HepG2 (cell line): ENCODE measurements at regions not wholly inside any gene's neighbourhood (a gene's known extent, or its start where the extent isn't known, plus 50 kb on each side); places are given as distances from the start of the nearest gene placed in this dataset.

Source experiments
- ATAC-seq: fragments of 200-7000 bp; cut with Tn5 transposase; 3 replicates; pipeline ENCODE4 v1.9.1; 2020; ENCODE audit warnings: mild to moderate bottlenecking, moderate library complexity
- BruUV-seq: library from RNA; stranded (reverse); fragments of 400-500 nt; replicated peaks from 2 replicates; lab custom pipeline; 2021; lab: Mats Ljungman, UMichigan
- CTCF ChIA-PET: fragments of 300-600 bp; formaldehyde crosslinking; extraction: SDS; loops from one replicate; lab custom pipeline; 2021; ENCODE audit warnings: low total read pairs, inconsistent platforms, low intra/inter-chr PET ratio; lab: Yijun Ruan, JAX
- POLR2A ChIA-PET: fragments of 350-600 bp; sonication (Branson Sonifier 250); formaldehyde crosslinking; loops from one replicate; lab custom pipeline; 2020; ENCODE audit warnings: antibody characterized with exemption, inconsistent platforms; lab: Yijun Ruan, JAX
- DNase-seq: peaks from one replicate; pipeline ENCODE4 v3.0.0-alpha.2; 2015; ENCODE audit warnings: low spot score
- FAIRE-seq: peaks from 3 replicates; lab custom pipeline; 2011; peaks lifted over from hg19 to GRCh38; lab: Jason Lieb, UNC
- H2AFZ ChIP-seq: one replicate; pipeline ENCODE4 v1.6.1; 2011; ENCODE audit warnings: low read length, inconsistent platforms
- H3K27ac ChIP-seq: fragments of 300-600 bp; 3 replicates; pipeline ENCODE4 v1.8.0; 2011; ENCODE audit warnings: mixed run types, mild to moderate bottlenecking, mixed read lengths, low read length, inconsistent platforms; ENCODE audit not compliant: insufficient read depth; ENCODE audit errors: extremely low read length
- H3K27me3 ChIP-seq, 2 experiments: fragments of 200-600 bp in 1 of 2; 2 replicates in 1 of 2; 3 replicates in 1 of 2; pipeline versions ENCODE4 v1.6.0 to v1.8.0; 2011; ENCODE audit warnings: low read length in 2 of 2, mild to moderate bottlenecking in 2 of 2, moderate library complexity in 2 of 2, inconsistent platforms in 1 of 2; ENCODE audit not compliant: insufficient read depth in 2 of 2, control insufficient read depth in 1 of 2
- H3K36me3 ChIP-seq, 2 experiments: fragments of 200-600 bp in 1 of 2; replicated peaks in 1 of 2; 2 replicates in 1 of 2; 3 replicates in 1 of 2; pipeline versions ENCODE4 v1.5.1 to v1.8.0; 2011; ENCODE audit warnings: low read length in 2 of 2, inconsistent platforms in 1 of 2; ENCODE audit not compliant: insufficient read depth in 2 of 2, control insufficient read depth in 1 of 2
- H3K4me1 ChIP-seq: 2 replicates; pipeline ENCODE4 v1.5.1; 2012; ENCODE audit warnings: low read length, inconsistent platforms; ENCODE audit not compliant: insufficient read depth
- H3K4me2 ChIP-seq: 2 replicates; pipeline ENCODE4 v1.6.0; 2011; ENCODE audit warnings: low read depth, low read length, inconsistent platforms
- H3K4me3 ChIP-seq, 3 experiments: fragments of 200-600 bp in 1 of 3; sonication (generic), shearing (Covaris generic) in 1 of 3; replicated peaks in 1 of 3; 2 replicates each; pipeline ENCODE4 v1.5.1; 2011 to 2016; ENCODE audit warnings: low read length in 3 of 3, inconsistent platforms in 2 of 3, low read depth in 2 of 3, mild to moderate bottlenecking in 2 of 3, control low read depth in 1 of 3, mixed read lengths in 1 of 3; ENCODE audit not compliant: insufficient read depth in 1 of 3
- H3K79me2 ChIP-seq: one replicate; pipeline ENCODE4 v1.6.1; 2011; ENCODE audit warnings: low read length, inconsistent platforms; ENCODE audit not compliant: insufficient read depth
- H3K9ac ChIP-seq: 2 replicates; pipeline ENCODE4 v1.6.0; 2011; ENCODE audit warnings: mild to moderate bottlenecking, low read depth, low read length, inconsistent platforms; ENCODE audit not compliant: insufficient read depth
- H3K9me3 ChIP-seq: 2 replicates; pipeline ENCODE4 v1.5.1; 2012; ENCODE audit warnings: mild to moderate bottlenecking, low read length
- H4K20me1 ChIP-seq: 2 replicates; pipeline ENCODE4 v1.6.0; 2011; ENCODE audit warnings: inconsistent platforms, mild to moderate bottlenecking, low read length, moderate library complexity; ENCODE audit not compliant: insufficient read depth
- AGO1 ChIP-seq: fragments of 200-400 bp; formaldehyde crosslinking; IDR thresholded peaks from 2 replicates; pipeline ENCODE4 v1.6.1; 2017; ENCODE audit warnings: mild to moderate bottlenecking, low read depth, low read length, moderate library complexity; ENCODE audit not compliant: poor library complexity, severe bottlenecking
- ATF7 ChIP-seq, 2 experiments: fragments of 450-650 bp in 1 of 2; sonication (generic) in 1 of 2; formaldehyde crosslinking in 1 of 2; IDR thresholded peaks; 2 replicates each; pipeline versions ENCODE4 v1.4.0 to v1.6.1; 2016 to 2020; ENCODE audit warnings: antibody characterized with exemption in 1 of 2, mild to moderate bottlenecking in 1 of 2, missing genetic modification reagents in 1 of 2
- CAMTA2 ChIP-seq: sonication (generic); formaldehyde crosslinking; IDR thresholded peaks from 2 replicates; pipeline ENCODE4 v1.4.0; 2020; ENCODE audit warnings: mild to moderate bottlenecking, missing genetic modification reagents, borderline replicate concordance
- ETV5 ChIP-seq: IDR thresholded peaks from 2 replicates; pipeline ENCODE4 v1.6.1; 2018; ENCODE audit warnings: missing biosample characterization, missing genetic modification reagents, inconsistent platforms, borderline replicate concordance
- KMT2B ChIP-seq: IDR thresholded peaks from 2 replicates; pipeline ENCODE4 v1.6.1; 2016; ENCODE audit warnings: missing genetic modification reagents, missing compliant biosample characterization
- MNT ChIP-seq: fragments of 450-650 bp; IDR thresholded peaks from 2 replicates; pipeline ENCODE4 v1.6.1; 2016
- MXD3 ChIP-seq: IDR thresholded peaks from 2 replicates; pipeline ENCODE4 v1.6.1; 2016; ENCODE audit warnings: mild to moderate bottlenecking, missing biosample characterization, missing genetic modification reagents
- RELA ChIP-seq: sonication (generic); formaldehyde crosslinking; IDR thresholded peaks from 2 replicates; pipeline ENCODE4 v1.4.0; 2020; ENCODE audit warnings: missing genetic modification reagents
- REST ChIP-seq, 2 experiments: IDR thresholded peaks; 2 replicates each; pipeline ENCODE4 v1.6.1; 2011 to 2012; ENCODE audit warnings: low read length in 2 of 2, borderline replicate concordance in 1 of 2, low read depth in 1 of 2, mild to moderate bottlenecking in 1 of 2, moderate library complexity in 1 of 2
- STAT5B ChIP-seq: sonication (generic); formaldehyde crosslinking; IDR thresholded peaks from 2 replicates; pipeline ENCODE4 v1.4.0; 2020; ENCODE audit warnings: missing genetic modification reagents
- TEAD2 ChIP-seq: sonication (generic); formaldehyde crosslinking; IDR thresholded peaks from 2 replicates; pipeline ENCODE4 v1.9.0; 2021; ENCODE audit warnings: missing genetic modification reagents
- TFDP1 ChIP-seq: IDR thresholded peaks from 2 replicates; pipeline ENCODE4 v1.6.1; 2016; ENCODE audit warnings: missing compliant biosample characterization, missing genetic modification reagents, borderline replicate concordance
- ZNF225 ChIP-seq: sonication (generic); formaldehyde crosslinking; IDR thresholded peaks from 2 replicates; pipeline ENCODE4 v1.4.0; 2020; ENCODE audit warnings: mild to moderate bottlenecking, missing genetic modification reagents
- ZNF292 ChIP-seq: sonication (generic); formaldehyde crosslinking; IDR thresholded peaks from 2 replicates; pipeline ENCODE4 v1.8.1; 2022; ENCODE audit warnings: mild to moderate bottlenecking, low read depth, missing genetic modification reagents, borderline replicate concordance
- ZNF460 ChIP-seq: sonication (generic); formaldehyde crosslinking; IDR thresholded peaks from 2 replicates; pipeline ENCODE4 v1.5.1; 2020; ENCODE audit warnings: missing genetic modification reagents, mild to moderate bottlenecking, borderline replicate concordance
- WGBS: methylation state at CpG from one replicate; pipeline ENCODE4 v1.1.6; 2017; ENCODE audit warnings: low lambda C conversion rate; 5-methylcytosine and 5-hydroxymethylcytosine counted together
- in situ Hi-C: cut with HindIII; loops from 2 replicates; pipeline ENCODE4 v1.10.0; 2017; ENCODE audit warnings: low pct_unique_long_range_greater_than_20kb; ENCODE audit not compliant: extremely low pct_ligation_motif_present
- intact Hi-C: fragments of 100-400 bp; cut with micrococcal nuclease; formaldehyde crosslinking; loops from one replicate; pipeline ENCODE4 v1.10.0; 2022; ENCODE audit not compliant: unreplicated experiment

GRCh38 chr1:193656841-193657240, 470.4 kb upstream of the B3GALT2 start:
- POLR2A ChIA-PET = no interaction called here
- DNase-seq (no peak), ATAC-seq (no peak), FAIRE-seq (no peak)
- no peaks in the 10 kb centered on the region for H3K36me3 ChIP-seq
- no peaks in the 10 kb centered on the region for H4K20me1 ChIP-seq
- WGBS = 23% methylated on average over 2 of the region's 2 CpGs
- no peak overlapping the region for H3K4me2 ChIP-seq
- H3K9ac ChIP-seq = no peak overlapping the region
- H3K27me3 ChIP-seq = no peaks in the 10 kb centered on the region
- no peak for TF ChIP-seq TFDP1
- TF ChIP-seq MXD3 (CRISPR knock-in tag) = no peak
- TF ChIP-seq MNT = no peak
- TF ChIP-seq ZNF225 (CRISPR knock-in tag) = no peak
- TF ChIP-seq REST (IDR thresholded peaks at IDR 0.05; ENCODE audit: borderline replicate concordance in 1 of 2, low read depth in 1 of 2, low read length in 2 of 2) = no peak
- no peak for TF ChIP-seq TEAD2 (CRISPR knock-in tag)
- no peak for TF ChIP-seq RELA (CRISPR knock-in tag)
- TF ChIP-seq ZNF460 = no peak
- no peak for TF ChIP-seq AGO1
- TF ChIP-seq ZNF292 = no peak
- no peak for TF ChIP-seq ATF7 (IDR thresholded peaks at IDR 0.05)
- TF ChIP-seq ATF7 (CRISPR knock-in tag; IDR thresholded peaks at IDR 0.05) = no peak
- TF ChIP-seq KMT2B (CRISPR knock-in tag) = no peak
- no peak for TF ChIP-seq STAT5B
- no peak for TF ChIP-seq CAMTA2 (CRISPR knock-in tag)
- TF ChIP-seq ETV5 (CRISPR knock-in tag) = no peak
- TF ChIP-seq, all 625 proteins: peak for 0
- no peak overlapping the region for H2AFZ ChIP-seq
- peaks cover 20% of the 10 kb centered on the region for H3K9me3 ChIP-seq
- intact Hi-C loops = no loop called here
- H3K4me1 ChIP-seq = no peaks in the 10 kb centered on the region
- no peak overlapping the region for H3K27ac ChIP-seq
- CTCF ChIA-PET = no interaction called here
- H3K4me3 ChIP-seq = no peak overlapping the region
- BruUV-seq = no TSS peak
- H3K79me2 ChIP-seq = no peaks in the 10 kb centered on the region
- in situ Hi-C loops = no loop called here
